Activated gamma-delta T cell treated with Interleukin-2 at 50 U/mL for 16 hours (primary cell): ENCODE measurements at regions not wholly inside any gene's neighbourhood (a gene's known extent, or its start where the extent isn't known, plus 50 kb on each side); places are given as distances from the start of the nearest gene placed in this dataset.

Source experiments
- DNase-seq: peaks from one replicate; pipeline ENCODE4 v3.0.0-alpha.2; 2020

- no peak for DNase-seq
Observed at GRCh38 chr18:41617647-41618046, 337.4 kb upstream of the PIK3C3 start.

- no peak for DNase-seq
Observed at GRCh38 chr18:41613003-41613609, 341.9 kb upstream of the PIK3C3 start.

GRCh38 chr18:41604964-41605363 is 350.1 kb upstream of the PIK3C3 start:
- no peak for DNase-seq

DNA sequence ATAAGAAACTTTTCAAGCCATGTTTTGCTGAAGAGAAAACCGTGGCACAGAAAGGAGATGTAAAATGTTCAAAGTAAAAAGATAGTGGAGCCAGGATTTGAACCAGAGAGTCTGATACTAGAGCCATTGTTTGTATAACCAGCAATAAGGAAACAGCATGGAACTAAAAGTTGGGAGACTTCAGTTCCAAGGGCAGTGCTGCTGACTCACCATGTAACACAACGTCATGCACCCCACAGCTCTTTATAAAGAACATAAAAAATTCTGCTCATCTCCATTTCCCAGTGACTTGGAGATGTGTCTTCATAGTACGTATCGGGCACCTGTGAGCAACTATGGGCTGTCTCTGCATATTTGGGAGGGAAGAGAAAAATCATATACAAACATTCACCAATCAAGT is 353.0 kb upstream of the PIK3C3 start:
- no peak for DNase-seq

GRCh38 chr18:41600693-41601391 is 354.2 kb upstream of the PIK3C3 start:
- no peak for DNase-seq

DNA sequence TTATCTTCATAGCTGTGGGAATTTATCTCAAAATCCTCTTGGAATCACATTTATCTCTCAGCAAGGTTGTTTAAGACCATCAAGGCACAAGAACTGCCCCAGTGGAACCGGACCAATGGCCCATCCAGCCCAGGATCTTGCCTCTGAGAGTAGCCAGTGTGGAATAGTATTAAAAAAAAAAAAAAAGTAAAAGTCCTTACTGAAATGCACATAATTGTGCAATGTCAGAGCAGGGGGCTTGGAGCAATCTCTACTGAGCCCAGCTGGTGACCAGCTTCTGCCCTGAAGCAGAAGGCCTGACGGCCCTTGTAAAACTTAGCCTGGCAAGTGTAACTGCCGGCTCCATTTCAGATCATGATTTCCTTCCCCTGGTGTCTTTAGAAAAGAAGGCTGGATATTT is 355.6 kb upstream of the PIK3C3 start:
- DNase-seq, result no peak

- no peak for DNase-seq
Observed at GRCh38 chr18:41594582-41594981, 360.5 kb upstream of the PIK3C3 start.

DNA sequence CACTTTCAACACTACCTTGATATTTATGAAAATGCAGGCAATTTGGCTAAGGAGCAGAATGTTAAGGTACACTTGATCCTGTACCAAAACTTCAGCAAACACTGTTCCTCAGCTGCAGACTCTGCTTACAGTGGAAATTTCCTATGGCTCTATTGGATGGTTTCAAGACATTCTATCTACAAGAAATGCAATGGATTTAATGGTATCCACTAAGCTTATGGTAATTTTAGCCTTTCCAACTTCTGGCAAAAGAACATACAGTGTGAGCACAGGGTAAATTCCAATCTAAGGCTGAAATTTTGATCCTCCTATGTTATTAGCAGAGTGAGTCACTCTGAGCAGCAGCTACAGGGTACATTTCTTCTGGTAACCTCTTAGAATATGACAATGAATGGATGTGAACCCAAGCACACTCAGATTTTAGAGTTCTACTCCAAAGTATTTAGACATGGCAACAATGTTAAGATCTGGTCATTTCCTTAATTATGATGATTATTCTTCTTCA is 361.8 kb upstream of the PIK3C3 start:
- DNase-seq, result no peak

DNA sequence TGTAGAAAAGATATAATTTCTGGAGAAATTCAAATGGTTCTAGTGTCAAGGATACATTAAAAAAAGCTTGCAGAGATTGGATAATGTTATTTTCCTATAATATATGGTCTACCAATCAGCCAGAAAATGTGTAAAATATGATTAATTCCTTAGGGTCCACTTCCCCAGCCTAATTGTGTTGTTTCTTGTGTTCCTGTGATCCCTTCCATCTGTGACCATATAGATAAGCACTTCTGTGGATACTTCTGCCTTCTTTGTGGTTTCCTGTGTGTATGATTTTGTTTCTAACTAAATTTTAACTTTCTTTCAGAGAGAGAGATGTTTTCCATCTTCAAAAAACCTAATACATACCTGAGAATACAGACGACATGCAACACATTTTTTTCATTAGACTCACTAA is 367.1 kb upstream of the PIK3C3 start:
- DNase-seq, result no peak

GRCh38 chr18:41585512-41585911 is 369.5 kb upstream of the PIK3C3 start:
- DNase-seq, result no peak

DNA sequence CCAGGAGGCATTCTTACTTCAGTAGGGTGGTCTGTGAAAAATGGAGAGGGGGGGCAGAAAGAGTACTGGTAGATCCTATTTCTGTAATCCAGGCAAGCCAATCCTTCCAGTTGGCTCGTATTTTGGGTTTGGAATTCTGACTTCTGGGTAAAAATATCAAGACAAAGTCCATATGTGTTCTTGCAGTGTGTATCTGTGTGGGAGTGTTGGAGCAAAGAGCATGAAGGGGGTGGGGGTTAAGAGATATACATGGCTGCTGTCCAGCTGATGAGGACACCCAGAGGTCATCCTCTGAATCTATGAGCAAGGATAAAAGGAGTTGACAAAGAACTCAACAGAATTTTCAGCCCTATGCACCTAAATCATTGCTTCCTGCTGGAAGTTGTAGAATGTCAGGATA is 375.8 kb upstream of the PIK3C3 start:
- no peak for DNase-seq

DNA sequence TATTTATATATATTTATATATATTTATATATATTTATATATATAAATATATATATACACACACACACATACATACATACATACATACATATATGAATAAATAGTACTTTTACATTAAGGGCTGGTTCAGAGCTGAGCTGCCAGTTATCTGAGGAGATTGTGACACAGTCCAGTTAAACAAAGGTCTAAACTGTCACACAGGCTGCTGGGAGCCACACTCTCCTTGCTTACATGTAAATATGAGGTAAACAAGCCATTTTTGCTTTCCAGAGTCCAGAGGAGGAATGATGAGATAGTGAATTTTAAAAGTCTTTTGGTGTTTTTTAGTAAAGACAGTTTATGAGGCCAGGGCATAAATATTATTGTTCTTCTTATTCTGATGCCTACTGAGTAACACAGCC is 377.5 kb upstream of the PIK3C3 start:
- DNase-seq, result no peak

DNA sequence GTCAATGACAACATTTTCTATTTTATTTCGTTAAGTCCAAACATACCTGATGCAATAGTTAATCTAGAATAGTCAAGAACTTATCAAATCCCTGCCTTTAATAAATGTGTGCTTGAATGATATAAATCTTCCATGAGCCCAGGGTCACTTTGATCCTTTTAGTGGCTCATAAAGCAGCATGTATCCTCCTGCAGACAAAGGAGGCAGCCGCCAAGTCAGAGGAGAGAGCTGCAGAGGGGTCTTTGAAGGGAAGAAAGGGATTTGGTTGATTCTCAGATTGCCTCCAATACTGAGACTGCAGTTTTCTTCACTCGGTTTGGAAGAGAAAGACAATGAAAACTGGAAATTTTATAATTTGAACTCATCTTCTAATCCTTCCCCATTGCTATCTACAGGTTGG is 378.4 kb upstream of the PIK3C3 start:
- no peak for DNase-seq

GRCh38 chr18:41569867-41570266 is 385.2 kb upstream of the PIK3C3 start:
- DNase-seq, result no peak

DNA sequence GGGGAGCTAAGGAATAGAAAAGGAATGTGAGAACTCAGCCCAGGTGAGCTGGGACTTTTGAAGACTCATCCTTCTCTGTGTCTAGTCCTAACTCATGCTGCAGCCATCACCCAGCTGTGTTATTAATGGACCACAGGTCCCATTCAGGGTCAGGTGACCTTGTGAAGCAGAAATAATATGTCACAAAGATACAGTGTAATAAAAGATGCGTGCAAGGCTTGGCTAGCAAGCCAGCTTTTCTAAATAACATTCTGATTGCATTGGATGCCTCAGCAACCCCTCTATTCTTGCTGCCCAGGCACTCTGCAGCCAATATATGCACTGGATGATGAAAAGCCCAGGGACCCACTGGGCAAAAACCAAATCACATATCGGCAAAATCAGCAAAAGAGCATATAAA is 393.1 kb upstream of the PIK3C3 start:
- no peak for DNase-seq

DNA sequence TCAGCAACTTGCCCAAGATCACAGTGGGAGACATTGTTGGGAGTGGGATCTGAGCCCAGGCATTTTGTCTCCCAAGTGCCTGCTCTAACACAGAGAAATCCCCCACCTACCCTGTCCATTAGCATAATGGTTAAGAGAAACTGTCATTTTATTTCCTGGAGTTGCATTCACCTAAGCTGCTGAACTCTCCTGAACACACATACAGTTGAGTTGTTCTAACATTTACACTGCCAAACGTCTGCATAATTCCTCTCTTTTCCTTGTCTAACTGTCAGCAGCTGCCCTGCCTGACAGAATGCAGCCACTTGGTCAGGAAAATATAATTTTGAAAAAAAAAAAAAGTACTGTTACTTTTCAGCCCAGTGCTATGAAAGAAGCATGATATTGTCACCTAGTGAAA is 396.3 kb upstream of the PIK3C3 start:
- no peak for DNase-seq

GRCh38 chr18:41553716-41554115 is 401.3 kb upstream of the PIK3C3 start:
- DNase-seq, result no peak

DNA sequence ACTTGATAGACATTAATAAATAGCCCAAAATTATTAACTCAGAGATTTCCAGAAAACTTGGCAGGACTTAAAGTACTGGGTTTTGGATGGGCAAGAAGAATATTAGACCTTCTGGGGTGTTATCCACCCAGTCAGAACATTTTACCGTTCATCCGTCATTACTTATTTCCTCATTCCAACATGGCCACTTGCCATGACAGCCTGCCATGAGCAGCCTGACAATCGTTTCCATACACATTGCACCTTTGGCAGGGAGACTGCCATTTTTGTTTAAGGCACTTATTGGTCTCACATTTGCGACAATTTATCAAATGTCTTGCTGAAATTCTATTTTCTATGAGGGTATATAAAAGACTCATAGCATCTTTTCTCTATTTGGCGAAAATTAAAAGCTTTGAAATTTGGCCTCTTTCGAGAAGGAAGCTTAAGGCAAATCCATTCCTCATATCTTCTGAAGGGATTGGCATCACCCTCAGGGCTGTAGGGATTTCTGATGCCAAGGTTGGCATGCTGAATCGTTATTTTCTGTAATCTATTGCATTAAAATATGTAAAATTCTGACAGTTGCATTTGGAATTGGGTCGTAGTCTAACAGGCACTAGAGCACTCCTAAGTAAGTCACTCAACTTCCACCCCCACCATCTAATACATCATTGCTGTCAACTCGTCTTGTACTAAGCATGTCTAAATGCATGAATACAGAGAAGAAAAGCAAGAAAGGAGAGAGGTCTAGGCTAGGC is 406.3 kb upstream of the PIK3C3 start:
- no peak for DNase-seq

GRCh38 chr18:41545091-41545888 is 409.7 kb upstream of the PIK3C3 start:
- DNase-seq, result no peak

- DNase-seq, result no peak
Observed at GRCh38 chr18:41543815-41544214, 411.2 kb upstream of the PIK3C3 start.

- no peak for DNase-seq
Observed at GRCh38 chr18:41540237-41540871, 414.7 kb upstream of the PIK3C3 start.

GRCh38 chr18:41538751-41539150 is 416.3 kb upstream of the PIK3C3 start:
- DNase-seq, result no peak

- no peak for DNase-seq
Observed at GRCh38 chr18:41537666-41538065, 417.4 kb upstream of the PIK3C3 start.
